ENCODE measurements at regions not wholly inside any gene's neighbourhood (a gene's known extent, or its start where the extent isn't known, plus 50 kb on each side); places are given as distances from the start of the nearest gene placed in this dataset.
A peak's percentile ranks its signal among the peaks of the same experiment; 100 is the strongest.

DNA sequence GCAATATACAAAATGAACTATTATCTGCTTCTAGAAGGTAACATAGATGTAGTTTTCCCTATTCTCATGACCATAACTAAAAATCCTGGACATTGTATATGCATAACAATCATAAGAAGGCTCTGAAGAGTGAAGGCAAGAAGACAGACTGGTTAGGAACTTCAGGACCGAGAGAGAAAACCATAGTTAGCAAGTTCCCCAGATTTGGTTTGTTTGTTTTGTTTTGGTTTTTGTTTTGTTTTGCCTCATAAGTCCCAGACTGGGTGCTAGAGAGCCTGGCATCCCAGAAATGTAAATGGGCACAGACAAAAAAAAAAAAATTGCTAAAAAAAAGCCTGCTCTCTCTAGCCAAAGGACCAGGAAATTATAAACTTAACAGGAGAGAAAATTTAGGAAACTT lies 192.2 kb upstream of the FBXO11 start:
- Mint-ChIP-seq H3K27ac (no peak overlapping the region), H3K4me1 (no peaks in the 10 kb centered on the region), H3K9me3 (peaks cover 22% of the 10 kb centered on the region), H3K4me3 (no peak overlapping the region), H3K27me3 (ENCODE audit: low read depth) (no peaks in the 10 kb centered on the region), H3K36me3 (ENCODE audit: low read depth) (peaks cover 4% of the 10 kb centered on the region)
- TF ChIP-seq, protein P1, sequence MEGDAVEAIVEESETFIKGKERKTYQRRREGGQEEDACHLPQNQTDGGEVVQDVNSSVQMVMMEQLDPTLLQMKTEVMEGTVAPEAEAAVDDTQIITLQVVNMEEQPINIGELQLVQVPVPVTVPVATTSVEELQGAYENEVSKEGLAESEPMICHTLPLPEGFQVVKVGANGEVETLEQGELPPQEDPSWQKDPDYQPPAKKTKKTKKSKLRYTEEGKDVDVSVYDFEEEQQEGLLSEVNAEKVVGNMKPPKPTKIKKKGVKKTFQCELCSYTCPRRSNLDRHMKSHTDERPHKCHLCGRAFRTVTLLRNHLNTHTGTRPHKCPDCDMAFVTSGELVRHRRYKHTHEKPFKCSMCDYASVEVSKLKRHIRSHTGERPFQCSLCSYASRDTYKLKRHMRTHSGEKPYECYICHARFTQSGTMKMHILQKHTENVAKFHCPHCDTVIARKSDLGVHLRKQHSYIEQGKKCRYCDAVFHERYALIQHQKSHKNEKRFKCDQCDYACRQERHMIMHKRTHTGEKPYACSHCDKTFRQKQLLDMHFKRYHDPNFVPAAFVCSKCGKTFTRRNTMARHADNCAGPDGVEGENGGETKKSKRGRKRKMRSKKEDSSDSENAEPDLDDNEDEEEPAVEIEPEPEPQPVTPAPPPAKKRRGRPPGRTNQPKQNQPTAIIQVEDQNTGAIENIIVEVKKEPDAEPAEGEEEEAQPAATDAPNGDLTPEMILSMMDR (IDR thresholded peaks at IDR 0.05; ENCODE audit: unreplicated experiment in 3 of 3) = no peak

DNA sequence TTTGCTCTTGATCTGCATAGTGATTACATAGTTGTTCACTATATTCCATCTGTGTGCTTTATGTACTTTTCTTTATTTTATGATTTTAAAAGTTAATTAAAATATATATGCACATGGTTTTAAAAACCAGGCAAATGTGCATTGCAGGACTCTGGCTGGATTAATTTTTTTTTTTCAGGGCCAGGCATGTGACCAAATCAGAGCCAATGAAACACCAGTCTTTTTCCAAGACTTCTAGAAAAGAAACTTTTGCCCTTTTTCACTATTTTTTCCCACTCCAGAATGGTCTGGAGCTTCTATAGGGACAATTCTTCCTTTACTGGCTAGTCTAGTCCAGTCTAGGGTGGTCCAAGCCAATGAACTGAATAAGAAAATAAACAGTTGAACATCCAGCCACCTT lies 198.1 kb upstream of the FBXO11 start:
- Mint-ChIP-seq H3K27me3 (ENCODE audit: low read depth) (no peaks in the 10 kb centered on the region), H3K27ac (no peak overlapping the region), H3K9me3 (peaks cover 11% of the 10 kb centered on the region), H3K36me3 (ENCODE audit: low read depth) (no peaks in the 10 kb centered on the region), H3K4me3 (no peak overlapping the region), H3K4me1 (peaks cover 19% of the 10 kb centered on the region)
- TF ChIP-seq, protein P1 (IDR thresholded peaks at IDR 0.05; ENCODE audit: unreplicated experiment in 3 of 3) = no peak

DNA sequence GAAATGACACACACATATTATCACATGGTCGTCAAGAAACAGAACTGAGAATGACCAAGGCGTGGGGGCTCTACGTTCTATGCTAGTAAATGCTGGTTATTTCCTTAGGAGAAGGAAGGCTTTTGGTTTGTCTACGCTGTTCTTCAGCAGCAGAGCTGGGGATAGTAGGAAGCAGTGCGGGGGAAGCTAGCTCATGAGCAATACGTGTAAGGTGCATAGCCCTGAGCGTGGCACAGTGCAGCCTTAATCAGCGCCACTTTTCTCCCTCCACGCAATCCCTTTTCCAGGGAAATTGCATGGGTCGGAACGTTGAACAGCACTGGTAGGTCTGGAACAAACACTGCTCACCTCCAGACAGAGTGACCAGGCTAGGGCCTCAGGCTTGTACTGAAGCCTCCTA lies 199.6 kb upstream of the FBXO11 start:
- TF ChIP-seq, protein P1 (IDR thresholded peaks at IDR 0.05; ENCODE audit: unreplicated experiment in 3 of 3) = no peak
- Mint-ChIP-seq H3K27me3 (ENCODE audit: low read depth) (no peaks in the 10 kb centered on the region), H3K36me3 (ENCODE audit: low read depth) (no peaks in the 10 kb centered on the region), H3K4me1 (peaks cover 20% of the 10 kb centered on the region), H3K9me3 (peaks cover 2% of the 10 kb centered on the region), H3K4me3 (peak overlapping the region in 2 of 3 experiments; percentile 12 to 55), H3K27ac (peak overlapping the region in 2 of 3 experiments; percentile 54 to 65)

DNA sequence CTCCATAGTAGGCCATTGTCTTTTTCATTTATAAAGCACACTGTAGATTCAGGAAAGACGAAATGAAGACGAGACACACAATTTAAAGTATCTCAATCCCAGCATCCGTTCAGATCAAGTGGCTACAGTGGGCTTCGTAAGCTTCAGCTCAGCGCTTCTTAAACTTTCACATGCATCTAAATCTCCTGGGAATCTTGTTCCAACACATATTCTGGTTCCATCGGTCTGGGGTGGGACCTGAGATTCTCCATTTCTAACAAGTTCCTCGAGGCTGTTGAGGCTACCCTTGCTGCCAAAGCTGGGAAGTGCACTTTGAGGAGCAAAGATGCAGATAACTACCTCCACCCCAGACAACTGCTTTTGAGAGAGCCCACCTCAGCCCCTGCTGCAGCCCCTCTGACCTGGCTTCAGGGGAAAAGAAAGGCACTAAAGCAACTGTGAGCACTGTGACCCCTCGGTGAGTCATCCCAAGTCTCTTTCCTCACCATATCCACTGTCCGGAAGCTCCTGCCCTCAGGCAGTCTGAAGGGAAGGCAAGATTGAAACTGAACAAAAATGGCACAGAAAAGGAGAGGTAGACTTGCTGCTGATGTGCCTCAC lies 201.1 kb upstream of the FBXO11 start:
- peaks cover 28% of the 10 kb centered on the region for H3K4me1 Mint-ChIP-seq
- no peak overlapping the region for H3K4me3 Mint-ChIP-seq
- no peaks in the 10 kb centered on the region for H3K36me3 Mint-ChIP-seq (ENCODE audit: low read depth)
- no peaks in the 10 kb centered on the region for H3K27me3 Mint-ChIP-seq (ENCODE audit: low read depth)
- H3K9me3 Mint-ChIP-seq = no peaks in the 10 kb centered on the region
- TF ChIP-seq, protein P1 (IDR thresholded peaks at IDR 0.05; ENCODE audit: unreplicated experiment in 3 of 3) = no peak
- H3K27ac Mint-ChIP-seq = peak overlapping the region in 1 of 3 experiments; percentile 65

- Mint-ChIP-seq H3K9me3 (no peaks in the 10 kb centered on the region), H3K36me3 (ENCODE audit: low read depth) (no peaks in the 10 kb centered on the region), H3K27ac (no peak overlapping the region), H3K4me3 (no peak overlapping the region), H3K27me3 (ENCODE audit: low read depth) (no peaks in the 10 kb centered on the region), H3K4me1 (peaks cover 30% of the 10 kb centered on the region)
- TF ChIP-seq, protein P1 (IDR thresholded peaks at IDR 0.05; ENCODE audit: unreplicated experiment in 3 of 3) = no peak
Measured at GRCh38 chr2:48108455-48108854, 202.2 kb upstream of the FBXO11 start.

DNA sequence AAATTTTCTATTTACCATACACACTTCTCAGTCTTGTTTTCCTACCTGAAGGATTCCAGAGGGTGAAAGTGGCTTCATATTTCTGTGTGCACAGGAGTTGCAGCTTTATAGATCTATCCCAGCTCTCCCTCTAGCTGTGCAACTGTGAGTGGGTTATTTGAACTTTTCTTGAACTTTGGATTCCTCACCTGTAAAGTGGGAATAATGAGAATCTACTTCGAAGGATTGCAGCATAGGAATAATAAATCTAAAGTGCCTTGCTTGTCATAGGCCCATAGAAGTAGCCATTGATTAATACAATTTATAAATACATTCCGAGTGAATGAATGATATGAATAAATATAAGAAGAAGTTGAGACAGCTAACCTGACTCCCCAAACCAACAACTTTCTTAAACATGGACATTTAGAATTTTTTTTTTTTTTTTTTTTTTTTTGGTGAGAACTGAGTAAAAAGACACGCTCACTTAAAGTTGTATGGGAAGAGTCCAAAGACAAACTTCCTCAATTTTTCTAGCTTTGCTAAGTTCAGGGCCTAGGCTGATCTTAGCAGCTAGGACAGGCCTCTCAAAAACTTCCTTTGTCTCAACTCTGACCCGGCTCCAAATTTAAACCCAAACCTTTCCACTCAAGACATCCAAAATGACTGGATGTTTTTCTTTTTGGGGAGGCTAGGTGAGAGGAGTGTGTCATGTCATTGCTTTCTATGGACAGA lies 203.3 kb upstream of the FBXO11 start:
- no peak overlapping the region for H3K27ac Mint-ChIP-seq
- H3K27me3 Mint-ChIP-seq (ENCODE audit: low read depth) = no peaks in the 10 kb centered on the region
- no peaks in the 10 kb centered on the region for H3K36me3 Mint-ChIP-seq (ENCODE audit: low read depth)
- H3K4me3 Mint-ChIP-seq = no peak overlapping the region
- peaks cover 34% of the 10 kb centered on the region for H3K4me1 Mint-ChIP-seq
- H3K9me3 Mint-ChIP-seq = no peaks in the 10 kb centered on the region
- TF ChIP-seq, protein P1 (IDR thresholded peaks at IDR 0.05; ENCODE audit: unreplicated experiment in 3 of 3) = no peak
